Fibroblast of lung (primary cell): ENCODE measurements at regions not wholly inside any gene's neighbourhood (a gene's known extent, or its start where the extent isn't known, plus 50 kb on each side); places are given as distances from the start of the nearest gene placed in this dataset.

Experiments used
- DNase-seq, 2 donors: peaks; one replicate each; pipeline versions ENCODE4 v3.0.0 to v3.0.0-alpha.2; 2010; ENCODE audit warnings: low read depth in 2 of 2
- H2AFZ ChIP-seq: 2 replicates; pipeline ENCODE4 v1.5.1; 2012; ENCODE audit warnings: low read length, control low read depth, inconsistent platforms
- H3K27ac ChIP-seq: 2 replicates; pipeline ENCODE4 v1.5.1; 2011; ENCODE audit warnings: low read length, control low read depth; ENCODE audit not compliant: insufficient read depth
- H3K27me3 ChIP-seq: 2 replicates; pipeline ENCODE4 v1.5.1; 2011; ENCODE audit warnings: mild to moderate bottlenecking, low read length; ENCODE audit not compliant: control insufficient read depth, insufficient read depth
- H3K36me3 ChIP-seq: 2 replicates; pipeline ENCODE4 v1.5.1; 2011; ENCODE audit warnings: low read length; ENCODE audit not compliant: control insufficient read depth, insufficient read depth
- H3K4me1 ChIP-seq: 2 replicates; pipeline ENCODE4 v1.5.1; 2011; ENCODE audit warnings: low read length; ENCODE audit not compliant: control insufficient read depth, insufficient read depth; ENCODE audit errors: extremely low read depth
- H3K4me2 ChIP-seq: 2 replicates; pipeline ENCODE4 v1.5.1; 2011; ENCODE audit warnings: low read length, control low read depth; ENCODE audit not compliant: insufficient read depth; ENCODE audit errors: extremely low read depth
- H3K4me3 ChIP-seq, 4 experiments: fragments of 200-600 bp in 1 of 4; sonication (generic) in 1 of 4; replicated peaks in 1 of 4; 2 replicates each; pipeline ENCODE4 v1.5.1; 2011 to 2016; ENCODE audit warnings: low read length in 4 of 4, low read depth in 3 of 4, mild to moderate bottlenecking in 3 of 4, control low read depth in 2 of 4, inconsistent platforms in 1 of 4, mixed read lengths in 1 of 4; ENCODE audit not compliant: insufficient read depth in 1 of 4; ENCODE audit errors: control extremely low read depth in 1 of 4
- H3K79me2 ChIP-seq: 2 replicates; pipeline ENCODE4 v1.5.1; 2012; ENCODE audit warnings: mild to moderate bottlenecking, low read length, inconsistent platforms; ENCODE audit not compliant: control insufficient read depth, insufficient read depth
- H3K9ac ChIP-seq: 2 replicates; pipeline ENCODE4 v1.5.1; 2011; ENCODE audit warnings: mild to moderate bottlenecking, low read length, control low read depth; ENCODE audit not compliant: insufficient read depth
- H3K9me3 ChIP-seq: 2 replicates; pipeline ENCODE4 v1.5.1; 2012; ENCODE audit warnings: low read depth, low read length; ENCODE audit not compliant: control insufficient read depth, insufficient read depth
- H4K20me1 ChIP-seq: 2 replicates; pipeline ENCODE4 v1.5.1; 2011; ENCODE audit warnings: low read length; ENCODE audit not compliant: control insufficient read depth, insufficient read depth; ENCODE audit errors: extremely low read depth
- CTCF ChIP-seq, 2 donors: IDR thresholded peaks in 1 of 2; conservative IDR thresholded peaks in 1 of 2; 1 replicate in 1 of 2; 2 replicates in 1 of 2; pipeline ENCODE4 v1.5.1; 2011 to 2012; ENCODE audit warnings: low read length in 2 of 2, control low read depth in 1 of 2, inconsistent platforms in 1 of 2, low read depth in 1 of 2, mild to moderate bottlenecking in 1 of 2
- EZH2 ChIP-seq: IDR thresholded peaks from 2 replicates; pipeline ENCODE4 v1.5.1; 2012; ENCODE audit warnings: low read length, control low read depth, mild to moderate bottlenecking; ENCODE audit errors: missing control alignments

GRCh38 chr7:116325517-116325916, 115.2 kb downstream of the TES start:
- Histone ChIP-seq H3K36me3 (no peaks in the 10 kb centered on the region), H3K4me3 (no peak overlapping the region), H3K27me3 (no peaks in the 10 kb centered on the region), H3K9me3 (no peaks in the 10 kb centered on the region), H2AFZ (no peak overlapping the region), H3K4me1 (peaks cover 5% of the 10 kb centered on the region), H3K4me2 (no peak overlapping the region), H3K9ac (no peak overlapping the region), H3K79me2 (no peaks in the 10 kb centered on the region), H3K27ac (peak overlapping the region; percentile 29), H4K20me1 (no peaks in the 10 kb centered on the region)
- no peak for DNase-seq
- TF ChIP-seq EZH2 (no peak), CTCF (conservative IDR thresholded peaks at IDR 0.05 in 1 of 2, IDR thresholded peaks at IDR 0.05 in 1 of 2; ENCODE audit: low read depth in 1 of 2, low read length in 2 of 2) (no peak)

GRCh38 chr7:116327135-116327534, 116.8 kb downstream of the TES start:
- H3K4me2 ChIP-seq = peak overlapping the region; percentile 1
- H3K9ac ChIP-seq = no peak overlapping the region
- DNase-seq = peak in 1 of 2 donors; percentile 51
- peak overlapping the region in 1 of 4 experiments; percentile 60 for H3K4me3 ChIP-seq
- peak overlapping the region; percentile 24 for H3K27ac ChIP-seq
- H3K79me2 ChIP-seq = no peaks in the 10 kb centered on the region
- peaks cover 7% of the 10 kb centered on the region for H3K4me1 ChIP-seq
- H3K27me3 ChIP-seq = no peaks in the 10 kb centered on the region
- H3K9me3 ChIP-seq = no peaks in the 10 kb centered on the region
- no peak overlapping the region for H2AFZ ChIP-seq
- TF ChIP-seq EZH2 (no peak), CTCF (conservative IDR thresholded peaks at IDR 0.05 in 1 of 2, IDR thresholded peaks at IDR 0.05 in 1 of 2; ENCODE audit: low read depth in 1 of 2, low read length in 2 of 2) (no peak)
- no peaks in the 10 kb centered on the region for H4K20me1 ChIP-seq
- H3K36me3 ChIP-seq = no peaks in the 10 kb centered on the region

- DNase-seq = peak; percentile 96 to 100
- H4K20me1 ChIP-seq = no peaks in the 10 kb centered on the region
- H3K4me3 ChIP-seq = peak overlapping the region in 1 of 4 experiments; percentile 60
- no peaks in the 10 kb centered on the region for H3K27me3 ChIP-seq
- H3K79me2 ChIP-seq = no peaks in the 10 kb centered on the region
- H3K36me3 ChIP-seq = no peaks in the 10 kb centered on the region
- no peak overlapping the region for H2AFZ ChIP-seq
- H3K4me2 ChIP-seq = peak overlapping the region; percentile 1
- peaks cover 7% of the 10 kb centered on the region for H3K4me1 ChIP-seq
- no peak overlapping the region for H3K9ac ChIP-seq
- TF ChIP-seq CTCF (conservative IDR thresholded peaks at IDR 0.05 in 1 of 2, IDR thresholded peaks at IDR 0.05 in 1 of 2; ENCODE audit: low read depth in 1 of 2, low read length in 2 of 2) (no peak), EZH2 (no peak)
- peak overlapping the region; percentile 24 for H3K27ac ChIP-seq
- no peaks in the 10 kb centered on the region for H3K9me3 ChIP-seq
Observed at GRCh38 chr7:116327752-116328151, 117.4 kb downstream of the TES start.
